PC-9 (cell line): ENCODE measurements at regions not wholly inside any gene's neighbourhood (a gene's known extent, or its start where the extent isn't known, plus 50 kb on each side); places are given as distances from the start of the nearest gene placed in this dataset.

Source experiments
- BruUV-seq: library from RNA; stranded (reverse); fragments of 400-500 nt; replicated peaks from 2 replicates; lab custom pipeline; 2021; lab: Mats Ljungman, UMichigan
- CTCF ChIA-PET: fragments of 300-600 bp; sonication (Branson Sonifier 250); formaldehyde crosslinking; loops from one replicate; lab custom pipeline; 2022; ENCODE audit warnings: antibody characterized with exemption; lab: Charles Lee
- POLR2A ChIA-PET: fragments of 300-600 bp; sonication (Branson Sonifier 250); formaldehyde crosslinking; loops from one replicate; lab custom pipeline; 2022; ENCODE audit warnings: antibody characterized with exemption; ENCODE audit not compliant: unreplicated experiment; lab: Charles Lee
- DNase-seq, 2 experiments: peaks; one replicate each; pipeline versions ENCODE4 v3.0.0 to v3.0.0-alpha.2; 2015 to 2022; ENCODE audit warnings: mixed read lengths in 1 of 2
- H2AFZ ChIP-seq: fragments of 200-600 bp; sonication (generic); 2 replicates; pipeline ENCODE4 v1.8.1; 2017; ENCODE audit warnings: antibody characterized with exemption
- H3F3A ChIP-seq: fragments of 200-600 bp; sonication (generic); 2 replicates; pipeline ENCODE4 v1.8.1; 2017; ENCODE audit warnings: antibody characterized with exemption, mild to moderate bottlenecking, low read depth; ENCODE audit not compliant: insufficient read depth
- H3K27ac ChIP-seq: fragments of 200-600 bp; sonication (generic); 2 replicates; pipeline ENCODE4 v1.6.1; 2016; ENCODE audit warnings: mixed run types
- H3K27me3 ChIP-seq: fragments of 200-600 bp; sonication (generic); 2 replicates; pipeline ENCODE4 v1.6.1; 2016; ENCODE audit warnings: low read depth, mixed run types; ENCODE audit not compliant: insufficient read depth
- H3K36me3 ChIP-seq: fragments of 200-600 bp; sonication (generic); 2 replicates; pipeline ENCODE4 v1.6.1; 2016; ENCODE audit warnings: low read depth, mixed run types
- H3K4me1 ChIP-seq: fragments of 200-600 bp; sonication (generic); replicated peaks from 2 replicates; pipeline ENCODE4 v1.6.1; 2016; ENCODE audit warnings: mixed run types; ENCODE audit not compliant: insufficient read depth
- H3K4me2 ChIP-seq: fragments of 200-600 bp; sonication (generic); 2 replicates; pipeline ENCODE4 v1.6.1; 2017; ENCODE audit warnings: mixed run types
- H3K4me3 ChIP-seq: fragments of 200-600 bp; sonication (generic); 2 replicates; pipeline ENCODE4 v1.6.1; 2016; ENCODE audit warnings: mixed run types
- H3K79me2 ChIP-seq: fragments of 200-600 bp; sonication (generic); 2 replicates; pipeline ENCODE4 v1.6.1; 2017; ENCODE audit warnings: low read depth, mixed run types
- H3K9me2 ChIP-seq: fragments of 200-600 bp; sonication (generic); 2 replicates; pipeline ENCODE4 v1.8.1; 2017; ENCODE audit warnings: mild to moderate bottlenecking; ENCODE audit not compliant: insufficient read depth
- H3K9me3 ChIP-seq: fragments of 200-600 bp; sonication (generic); 2 replicates; pipeline ENCODE4 v1.8.1; 2016; ENCODE audit warnings: low read depth; ENCODE audit not compliant: insufficient read depth
- H4K20me1 ChIP-seq: fragments of 200-600 bp; sonication (generic); 2 replicates; pipeline ENCODE4 v1.8.1; 2017; ENCODE audit not compliant: insufficient read depth
- EZH2 ChIP-seq: fragments of 200-600 bp; sonication (generic); IDR thresholded peaks from 2 replicates; pipeline ENCODE4 v1.8.0; 2017; ENCODE audit warnings: antibody characterized with exemption, low read depth
- intact Hi-C: fragments of 100-400 bp; cut with micrococcal nuclease; formaldehyde crosslinking; loops from one replicate; pipeline ENCODE4 v1.10.0; 2022; ENCODE audit not compliant: unreplicated experiment
- TF ChIP-seq, protein P1 (sequence below): fragments of 200-600 bp; sonication (generic); conservative IDR thresholded peaks from 2 replicates; pipeline ENCODE4 v1.6.1; 2017; ENCODE audit warnings: mixed run types, antibody characterized with exemption, mild to moderate bottlenecking, moderate library complexity

- Histone ChIP-seq H3K4me3 (no peak overlapping the region), H3K36me3 (no peaks in the 10 kb centered on the region), H2AFZ (no peak overlapping the region; the same call in 1 of the 2 replicates), H3K9me2 (no peaks in the 10 kb centered on the region), H3K27ac (no peak overlapping the region), H3K27me3 (no peaks in the 10 kb centered on the region), H4K20me1 (no peaks in the 10 kb centered on the region), H3K4me2 (no peak overlapping the region), H3F3A (no peaks in the 10 kb centered on the region), H3K4me1 (no peaks in the 10 kb centered on the region), H3K9me3 (no peaks in the 10 kb centered on the region; the same call in 1 of the 2 replicates), H3K79me2 (no peaks in the 10 kb centered on the region)
- DNase-seq: no peak
- BruUV-seq: no TSS peak
- CTCF ChIA-PET: no interaction called here
- TF ChIP-seq, protein P1, sequence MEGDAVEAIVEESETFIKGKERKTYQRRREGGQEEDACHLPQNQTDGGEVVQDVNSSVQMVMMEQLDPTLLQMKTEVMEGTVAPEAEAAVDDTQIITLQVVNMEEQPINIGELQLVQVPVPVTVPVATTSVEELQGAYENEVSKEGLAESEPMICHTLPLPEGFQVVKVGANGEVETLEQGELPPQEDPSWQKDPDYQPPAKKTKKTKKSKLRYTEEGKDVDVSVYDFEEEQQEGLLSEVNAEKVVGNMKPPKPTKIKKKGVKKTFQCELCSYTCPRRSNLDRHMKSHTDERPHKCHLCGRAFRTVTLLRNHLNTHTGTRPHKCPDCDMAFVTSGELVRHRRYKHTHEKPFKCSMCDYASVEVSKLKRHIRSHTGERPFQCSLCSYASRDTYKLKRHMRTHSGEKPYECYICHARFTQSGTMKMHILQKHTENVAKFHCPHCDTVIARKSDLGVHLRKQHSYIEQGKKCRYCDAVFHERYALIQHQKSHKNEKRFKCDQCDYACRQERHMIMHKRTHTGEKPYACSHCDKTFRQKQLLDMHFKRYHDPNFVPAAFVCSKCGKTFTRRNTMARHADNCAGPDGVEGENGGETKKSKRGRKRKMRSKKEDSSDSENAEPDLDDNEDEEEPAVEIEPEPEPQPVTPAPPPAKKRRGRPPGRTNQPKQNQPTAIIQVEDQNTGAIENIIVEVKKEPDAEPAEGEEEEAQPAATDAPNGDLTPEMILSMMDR: no peak
- TF ChIP-seq EZH2: no peak
- POLR2A ChIA-PET: no interaction called here
- intact Hi-C loops: no loop called here
Observed at GRCh38 chr2:38160516-38160915, 84.6 kb upstream of the CYP1B1 start.

DNA sequence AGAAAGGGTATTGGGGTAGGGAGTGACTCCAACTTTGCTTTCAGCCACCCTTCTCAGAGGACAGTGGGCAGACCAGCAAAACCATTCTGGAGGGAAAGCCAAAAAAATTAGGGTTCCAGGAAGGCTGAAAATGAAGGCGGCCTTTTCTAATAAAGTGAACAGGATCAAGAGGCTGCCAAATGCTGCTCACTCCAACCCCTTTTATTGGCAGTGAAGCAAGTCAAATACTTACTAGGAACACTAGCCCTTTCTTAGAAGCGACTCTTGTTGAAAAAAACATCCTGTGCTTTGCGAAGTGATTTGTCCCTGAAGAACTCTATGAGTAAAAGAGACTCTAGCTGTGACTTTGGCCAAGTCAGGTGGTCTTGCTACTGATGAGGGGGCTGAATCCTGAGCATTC, 83.6 kb upstream of the CYP1B1 start:
- ChIA-PET POLR2A (no interaction called here), CTCF (no interaction called here)
- Histone ChIP-seq H3K79me2 (no peaks in the 10 kb centered on the region), H2AFZ (no peak overlapping the region), H3K9me3 (no peaks in the 10 kb centered on the region; the same call in 1 of the 2 replicates), H3K4me1 (no peaks in the 10 kb centered on the region), H3K27ac (no peak overlapping the region), H3K9me2 (no peaks in the 10 kb centered on the region), H3K27me3 (no peaks in the 10 kb centered on the region), H3K36me3 (no peaks in the 10 kb centered on the region), H3F3A (no peaks in the 10 kb centered on the region), H4K20me1 (no peaks in the 10 kb centered on the region), H3K4me2 (no peak overlapping the region), H3K4me3 (no peak overlapping the region)
- TF ChIP-seq, protein P1: no peak
- BruUV-seq: no TSS peak
- DNase-seq: no peak
- intact Hi-C loops: no loop called here

DNA sequence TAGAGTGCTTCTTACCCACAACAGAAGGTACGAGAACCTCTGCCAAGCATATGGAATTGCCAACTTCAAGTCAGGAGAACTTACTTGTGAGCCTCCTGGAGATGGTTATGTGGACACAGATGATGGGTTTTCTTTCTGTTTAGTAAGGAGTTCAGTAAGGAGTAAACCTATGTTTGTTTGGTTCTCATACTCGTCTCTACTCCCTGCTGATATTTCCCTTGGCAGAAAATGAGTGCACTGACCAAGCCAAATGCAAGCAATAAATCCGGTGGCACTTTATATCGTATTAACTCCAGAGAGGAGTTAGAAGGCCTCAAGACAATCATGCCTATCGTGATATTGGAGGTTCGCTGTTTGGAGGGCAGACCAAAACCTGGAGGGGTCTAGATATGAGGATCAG, 83.2 kb upstream of the CYP1B1 start:
- Histone ChIP-seq H3K9me3 (no peaks in the 10 kb centered on the region; the same call in 1 of the 2 replicates), H3K4me3 (no peak overlapping the region), H3K27ac (no peak overlapping the region), H3K27me3 (no peaks in the 10 kb centered on the region), H3K79me2 (no peaks in the 10 kb centered on the region), H3F3A (no peaks in the 10 kb centered on the region), H2AFZ (no peak overlapping the region), H3K4me2 (no peak overlapping the region), H3K9me2 (no peaks in the 10 kb centered on the region), H4K20me1 (no peaks in the 10 kb centered on the region), H3K36me3 (no peaks in the 10 kb centered on the region), H3K4me1 (no peaks in the 10 kb centered on the region)
- CTCF ChIA-PET: no interaction called here
- POLR2A ChIA-PET: no interaction called here
- no TSS peak for BruUV-seq
- intact Hi-C loops: no loop called here
- TF ChIP-seq, protein P1: no peak
- no peak for TF ChIP-seq EZH2
- no peak for DNase-seq
